ENCODE measurements at regions not wholly inside any gene's neighbourhood (a gene's known extent, or its start where the extent isn't known, plus 50 kb on each side); places are given as distances from the start of the nearest gene placed in this dataset.

GRCh38 chr4:163598028-163598427 lies 103.5 kb downstream of the TMA16 start:
- Histone ChIP-seq H4K91ac (replicated peaks; ENCODE audit: insufficient read length, low read length) (no peak overlapping the region), H3K23ac (ENCODE audit: insufficient read length) (no peak overlapping the region), H3K79me1 (ENCODE audit: low read depth, low read length) (no peaks in the 10 kb centered on the region), H2BK20ac (ENCODE audit: low read length) (no peak overlapping the region), H4K20me1 (replicated peaks in 1 of 2; ENCODE audit: control insufficient read depth in 1 of 2, insufficient read depth in 2 of 2, low read length in 2 of 2) (no peaks in the 10 kb centered on the region), H2AFZ (ENCODE audit: low read length) (no peak overlapping the region), H2AK5ac (ENCODE audit: low read depth, low read length) (no peak overlapping the region), H3K4me1 (replicated peaks in 1 of 4; ENCODE audit: control insufficient read depth in 3 of 4, insufficient read depth in 4 of 4, low read length in 3 of 4) (peaks cover 0 to 7% (median 0%) of the 10 kb centered on the region in 4 experiments; a peak in 1 of 7 replicates), H3K36me3 (ENCODE audit: control insufficient read depth in 2 of 4, insufficient read depth in 4 of 4, low read length in 3 of 4) (no peaks in the 10 kb centered on the region), H3K18ac (ENCODE audit: extremely low read depth, low read length) (no peak overlapping the region), H2BK120ac (replicated peaks; ENCODE audit: low read depth, low read length) (no peak overlapping the region), H2BK5ac (ENCODE audit: low read depth, low read length) (no peak overlapping the region), H3K27me3 (replicated peaks in 1 of 4; ENCODE audit: control insufficient read depth in 3 of 4, extremely low read depth in 1 of 4, insufficient read depth in 3 of 4, low read length in 3 of 4) (no peaks in the 10 kb centered on the region; a peak in 1 of 7 replicates), H3K9ac (replicated peaks in 1 of 4; ENCODE audit: extremely low read depth in 1 of 4, low read depth in 3 of 4, low read length in 3 of 4) (no peak overlapping the region), H3K4me2 (ENCODE audit: insufficient read depth in 1 of 2, low read depth in 2 of 2, low read length in 2 of 2) (no peak overlapping the region), H3K9me3 (ENCODE audit: insufficient read depth in 2 of 2, low read depth in 1 of 2, low read length in 1 of 2) (no peaks in the 10 kb centered on the region), H3K56ac (replicated peaks; ENCODE audit: insufficient read length, low read depth, low read length) (no peak overlapping the region), H3K4ac (replicated peaks; ENCODE audit: insufficient read length, low read depth, low read length) (no peak overlapping the region), H3K79me2 (ENCODE audit: control insufficient read depth in 1 of 2, insufficient read depth in 2 of 2, low read length in 2 of 2) (no peaks in the 10 kb centered on the region), H2BK15ac (ENCODE audit: low read length) (no peak overlapping the region), H3K4me3 (ENCODE audit: extremely low read depth in 1 of 4, insufficient read depth in 2 of 4, low read depth in 3 of 4, low read length in 4 of 4) (no peak overlapping the region), H2BK12ac (ENCODE audit: low read depth, low read length) (no peak overlapping the region), H4K8ac (ENCODE audit: extremely low read depth, insufficient read depth, low read length) (no peak overlapping the region), H4K5ac (ENCODE audit: insufficient read length, low read depth, low read length) (no peak overlapping the region), H3K14ac (ENCODE audit: insufficient read length) (no peak overlapping the region), H3K23me2 (ENCODE audit: low read depth, low read length) (no peaks in the 10 kb centered on the region), H3K27ac (ENCODE audit: low read depth, low read length) (no peak overlapping the region)
- 92% methylated on average over 4 of the region's 4 CpGs; no CpG with 5 or more reads in 1 of the 2 experiments for WGBS, 2 experiments (ENCODE audit: extremely low coverage in 1 of 2, insufficient coverage in 1 of 2, insufficient read length in 1 of 2, insufficient replicate concordance in 2 of 2, low coverage in 1 of 2, low lambda C conversion rate in 2 of 2, missing lambda C conversion rate in 1 of 2)
- DNase-seq (ENCODE audit: low read depth in 1 of 2, low spot score in 2 of 2) (no peak), FAIRE-seq (no peak)
- ChIA-PET POLR2A (ENCODE audit: partially characterized antibody) (no interaction called here), CTCF (ENCODE audit: partially characterized antibody) (interaction anchor here (0.6 kb wide), 1 partner anchor 1511 kb away, joined by 3 read pairs; no protein-coding TSS in a partner anchor)
- TF ChIP-seq SP2 (IDR thresholded peaks at IDR 0.05; ENCODE audit: low read length) = no peak
- no peak for TF ChIP-seq CEBPB (IDR thresholded peaks at IDR 0.05; ENCODE audit: low read depth, low read length)
- TF ChIP-seq NANOG (IDR thresholded peaks at IDR 0.05; ENCODE audit: insufficient read depth, low read depth, low read length, poor library complexity, severe bottlenecking) = no peak
- TF ChIP-seq SAP30 (IDR thresholded peaks at IDR 0.05; ENCODE audit: insufficient read depth, insufficient replicate concordance, low read length) = no peak
- no peak for TF ChIP-seq GTF2F1 (IDR thresholded peaks at IDR 0.05; ENCODE audit: borderline replicate concordance, low read depth, low read length)
- no peak for TF ChIP-seq CHD1 (IDR thresholded peaks at IDR 0.05; ENCODE audit: low read depth, low read length)
- no peak for TF ChIP-seq PHF8 (conservative IDR thresholded peaks at IDR 0.05; ENCODE audit: low read depth, low read length)
- no peak for TF ChIP-seq MAFK (IDR thresholded peaks at IDR 0.05; ENCODE audit: low read depth, low read length)
- no peak for TF ChIP-seq BACH1 (IDR thresholded peaks at IDR 0.05; ENCODE audit: low read length)
- no peak for TF ChIP-seq TBP (IDR thresholded peaks at IDR 0.05; ENCODE audit: low read depth, low read length)
- TF ChIP-seq YY1 (IDR thresholded peaks at IDR 0.05; ENCODE audit: low read depth, low read length) = no peak
- no peak for TF ChIP-seq HDAC6 (IDR thresholded peaks at IDR 0.05; ENCODE audit: low read depth, low read length)
- TF ChIP-seq POLR2A (IDR thresholded peaks at IDR 0.05; ENCODE audit: control extremely low read depth in 1 of 2, low read depth in 2 of 2, low read length in 2 of 2) = no peak
- no peak for TF ChIP-seq ATF2 (IDR thresholded peaks at IDR 0.05; ENCODE audit: low read length)

Measured in H1 (cell line).